IMR-90 (cell line): ENCODE measurements at regions not wholly inside any gene's neighbourhood (a gene's known extent, or its start where the extent isn't known, plus 50 kb on each side); places are given as distances from the start of the nearest gene placed in this dataset.

Source experiments
- ATAC-seq: fragments of 200-7000 bp; cut with Tn5 transposase; 2 replicates; pipeline ENCODE4 v1.9.1; 2020; ENCODE audit warnings: low read depth, mild to moderate bottlenecking, moderate library complexity
- BruUV-seq: library from RNA; stranded (reverse); fragments of 400-500 nt; replicated peaks from 2 replicates; lab custom pipeline; 2021; lab: Mats Ljungman, UMichigan
- CTCF ChIA-PET: fragments of 300-600 bp; formaldehyde crosslinking; extraction: SDS; loops from one replicate; lab custom pipeline; 2021; ENCODE audit warnings: antibody characterized with exemption; lab: Yijun Ruan, JAX
- POLR2A ChIA-PET: fragments of 300-600 bp; sonication (Branson Sonifier 250); formaldehyde crosslinking; loops from one replicate; lab custom pipeline; 2022; ENCODE audit warnings: antibody characterized with exemption; ENCODE audit not compliant: unreplicated experiment; lab: Charles Lee
- DNase-seq: peaks from one replicate; pipeline ENCODE4 v3.0.0; 2013
- H2AFZ ChIP-seq: replicated peaks from 2 replicates; pipeline ENCODE3; 2013; ENCODE audit warnings: low read length, mild to moderate bottlenecking; ENCODE audit not compliant: poor library complexity
- H2AK5ac ChIP-seq: 2 replicates; pipeline ENCODE4 v1.6.1; 2013; ENCODE audit warnings: low read depth, low read length, inconsistent platforms
- H2AK9ac ChIP-seq: replicated peaks from 2 replicates; pipeline ENCODE3; 2013; ENCODE audit warnings: mild to moderate bottlenecking, low read depth, low read length, moderate library complexity; ENCODE audit not compliant: poor library complexity
- H2BK120ac ChIP-seq: 2 replicates; pipeline ENCODE4 v1.6.1; 2013; ENCODE audit warnings: low read depth, low read length, inconsistent platforms
- H2BK15ac ChIP-seq: 3 replicates; pipeline ENCODE4 v1.6.1; 2013; ENCODE audit warnings: low read depth, low read length, inconsistent platforms
- H2BK20ac ChIP-seq: 2 replicates; pipeline ENCODE4 v1.6.1; 2013; ENCODE audit warnings: low read depth, mild to moderate bottlenecking, inconsistent platforms, low read length, moderate library complexity
- H2BK5ac ChIP-seq: 2 replicates; pipeline ENCODE4 v1.6.1; 2013; ENCODE audit warnings: mild to moderate bottlenecking, low read depth, low read length, inconsistent platforms; ENCODE audit not compliant: poor library complexity, severe bottlenecking
- H3K14ac ChIP-seq: replicated peaks from 2 replicates; pipeline ENCODE4 v1.6.1; 2013; ENCODE audit warnings: low read depth, low read length, inconsistent platforms
- H3K18ac ChIP-seq: 2 replicates; pipeline ENCODE4 v1.6.1; 2013; ENCODE audit warnings: low read depth, low read length, control low read depth
- H3K23ac ChIP-seq: 2 replicates; pipeline ENCODE4 v1.6.1; 2013; ENCODE audit warnings: low read depth, low read length, inconsistent platforms
- H3K27ac ChIP-seq: 2 replicates; pipeline ENCODE4 v1.5.1; 2013; ENCODE audit warnings: mild to moderate bottlenecking, control low read depth, low read length; ENCODE audit not compliant: insufficient read depth
- H3K27me3 ChIP-seq: 2 replicates; pipeline ENCODE4 v1.6.1; 2013; ENCODE audit warnings: low read length; ENCODE audit not compliant: control insufficient read depth, insufficient read depth
- H3K36me3 ChIP-seq: 2 replicates; pipeline ENCODE4 v1.6.1; 2013; ENCODE audit warnings: low read length, mixed read lengths; ENCODE audit not compliant: control insufficient read depth, insufficient read depth
- H3K4ac ChIP-seq: 2 replicates; pipeline ENCODE4 v1.6.1; 2013; ENCODE audit warnings: low read depth, low read length, inconsistent platforms
- H3K4me1 ChIP-seq: 2 replicates; pipeline ENCODE4 v1.6.1; 2013; ENCODE audit warnings: low read length, mixed read lengths; ENCODE audit not compliant: control insufficient read depth, insufficient read depth
- H3K4me2 ChIP-seq: 2 replicates; pipeline ENCODE4 v1.6.1; 2013; ENCODE audit warnings: low read depth, mild to moderate bottlenecking, control low read depth, low read length, moderate library complexity
- H3K4me3 ChIP-seq: 2 replicates; pipeline ENCODE4 v1.5.1; 2013; ENCODE audit warnings: low read depth, mild to moderate bottlenecking, control low read depth, low read length, moderate library complexity; ENCODE audit not compliant: insufficient read depth
- H3K56ac ChIP-seq: 2 replicates; pipeline ENCODE4 v1.6.1; 2013; ENCODE audit warnings: low read length, inconsistent platforms; ENCODE audit not compliant: insufficient read depth; ENCODE audit errors: extremely low read depth
- H3K79me1 ChIP-seq, 2 experiments: 2 replicates each; pipeline ENCODE4 v1.6.1; 2013; ENCODE audit warnings: low read length in 2 of 2, inconsistent platforms in 1 of 2, low read depth in 1 of 2
- H3K9ac ChIP-seq: 2 replicates; pipeline ENCODE4 v1.6.1; 2013; ENCODE audit warnings: low read depth, low read length, control low read depth
- H3K9me1 ChIP-seq: 2 replicates; pipeline ENCODE4 v1.6.1; 2013; ENCODE audit warnings: low read length, inconsistent platforms; ENCODE audit not compliant: insufficient read depth
- H3K9me3 ChIP-seq: 2 replicates; pipeline ENCODE4 v1.6.1; 2013; ENCODE audit warnings: low read length; ENCODE audit not compliant: control insufficient read depth, insufficient read depth
- H4K20me1 ChIP-seq: 2 replicates; pipeline ENCODE4 v1.6.1; 2013; ENCODE audit warnings: low read length, inconsistent platforms; ENCODE audit not compliant: insufficient read depth
- H4K5ac ChIP-seq: 2 replicates; pipeline ENCODE4 v1.6.1; 2013; ENCODE audit warnings: mild to moderate bottlenecking, low read depth, low read length, control low read depth
- H4K8ac ChIP-seq, 2 experiments: 2 replicates each; pipeline ENCODE4 v1.6.1; 2013; ENCODE audit warnings: low read depth in 2 of 2, low read length in 2 of 2, control low read depth in 1 of 2, inconsistent platforms in 1 of 2
- H4K91ac ChIP-seq: 2 replicates; pipeline ENCODE4 v1.6.1; 2013; ENCODE audit warnings: low read depth, low read length, inconsistent platforms; ENCODE audit not compliant: insufficient read depth
- BHLHE40 ChIP-seq: fragments of 150-350 bp; IDR thresholded peaks from 2 replicates; pipeline ENCODE4 v1.6.1; 2016; ENCODE audit warnings: mild to moderate bottlenecking, low read depth, low read length
- CEBPB ChIP-seq: IDR thresholded peaks from 2 replicates; pipeline ENCODE4 v1.6.1; 2012; ENCODE audit warnings: low read depth, low read length, improper control_type of control experiment
- CHD1 ChIP-seq: IDR thresholded peaks from 2 replicates; pipeline ENCODE4 v1.6.1; 2012; ENCODE audit warnings: low read depth, low read length, improper control_type of control experiment
- FOS ChIP-seq: fragments of 150-350 bp; IDR thresholded peaks from 2 replicates; pipeline ENCODE4 v1.6.1; 2016; ENCODE audit warnings: low read depth, low read length
- MAFK ChIP-seq: IDR thresholded peaks from 2 replicates; pipeline ENCODE4 v1.6.1; 2012; ENCODE audit warnings: low read depth, low read length, improper control_type of control experiment
- MAZ ChIP-seq: IDR thresholded peaks from 2 replicates; pipeline ENCODE4 v1.6.1; 2012; ENCODE audit warnings: low read depth, mild to moderate bottlenecking, low read length, improper control_type of control experiment, moderate library complexity, borderline replicate concordance
- MXI1 ChIP-seq: IDR thresholded peaks from 2 replicates; pipeline ENCODE4 v1.6.1; 2012; ENCODE audit warnings: low read depth, mild to moderate bottlenecking, low read length, moderate library complexity, borderline replicate concordance
- NFE2L2 ChIP-seq: fragments of 150-350 bp; IDR thresholded peaks from 2 replicates; pipeline ENCODE4 v1.6.1; 2016; ENCODE audit warnings: low read depth, mild to moderate bottlenecking, low read length
- POLR2A ChIP-seq: IDR thresholded peaks from 2 replicates; pipeline ENCODE4 v1.6.1; 2012; ENCODE audit warnings: mild to moderate bottlenecking, low read depth, low read length
- RAD21 ChIP-seq: IDR thresholded peaks from 2 replicates; pipeline ENCODE4 v1.6.1; 2012; ENCODE audit warnings: low read length, improper control_type of control experiment
- RCOR1 ChIP-seq: IDR thresholded peaks from 2 replicates; pipeline ENCODE4 v1.6.1; 2012; ENCODE audit warnings: mild to moderate bottlenecking, low read length, improper control_type of control experiment; ENCODE audit not compliant: insufficient replicate concordance
- RFX5 ChIP-seq: IDR thresholded peaks from 2 replicates; pipeline ENCODE4 v1.8.0; 2012; ENCODE audit warnings: low read depth, mild to moderate bottlenecking, low read length, moderate library complexity
- SMC3 ChIP-seq: fragments of 150-350 bp; IDR thresholded peaks from 2 replicates; pipeline ENCODE4 v1.6.1; 2016; ENCODE audit warnings: low read depth, mild to moderate bottlenecking, antibody characterized with exemption, low read length, moderate library complexity
- WGBS, 2 experiments: methylation state at CpG; one replicate each; pipeline versions ENCODE4 v1.1.5 to v1.1.7; 2013; ENCODE audit warnings: missing lambda C conversion rate in 2 of 2; ENCODE audit not compliant: insufficient read length in 1 of 2; ENCODE audit errors: extremely low coverage in 2 of 2; 5-methylcytosine and 5-hydroxymethylcytosine counted together
- dilution Hi-C: fragments of 300-500 bp; cut with HindIII; formaldehyde crosslinking; loops from one replicate; pipeline ENCODE4 v1.14.3; 2018; ENCODE audit warnings: low sequenced_read_pairs; ENCODE audit not compliant: unreplicated experiment
- in situ Hi-C: fragments of 300-500 bp; cut with MboI; formaldehyde crosslinking; loops from 3 replicates; pipeline ENCODE4 v1.14.3; 2019; ENCODE audit warnings: low sequenced_read_pairs, inconsistent platforms, mixed read lengths
- intact Hi-C: fragments of 100-400 bp; cut with micrococcal nuclease; formaldehyde crosslinking; loops from 2 replicates; pipeline ENCODE4 v1.10.0; 2022
- TF ChIP-seq, protein P1 (sequence below): conservative IDR thresholded peaks from 2 replicates; pipeline ENCODE4 v1.5.1; 2012; ENCODE audit warnings: mild to moderate bottlenecking, low read depth, low read length, improper control_type of control experiment
- TF ChIP-seq, protein P2 (sequence below): fragments of 150-350 bp; IDR thresholded peaks from 2 replicates; pipeline ENCODE4 v1.6.1; 2016; ENCODE audit warnings: low read depth, mild to moderate bottlenecking, low read length, moderate library complexity, borderline replicate concordance
- TF ChIP-seq, protein P3 (sequence below): fragments of 150-350 bp; IDR thresholded peaks from 2 replicates; pipeline ENCODE4 v1.6.1; 2017; ENCODE audit warnings: mild to moderate bottlenecking, antibody characterized with exemption, low read length, low read depth

DNA sequence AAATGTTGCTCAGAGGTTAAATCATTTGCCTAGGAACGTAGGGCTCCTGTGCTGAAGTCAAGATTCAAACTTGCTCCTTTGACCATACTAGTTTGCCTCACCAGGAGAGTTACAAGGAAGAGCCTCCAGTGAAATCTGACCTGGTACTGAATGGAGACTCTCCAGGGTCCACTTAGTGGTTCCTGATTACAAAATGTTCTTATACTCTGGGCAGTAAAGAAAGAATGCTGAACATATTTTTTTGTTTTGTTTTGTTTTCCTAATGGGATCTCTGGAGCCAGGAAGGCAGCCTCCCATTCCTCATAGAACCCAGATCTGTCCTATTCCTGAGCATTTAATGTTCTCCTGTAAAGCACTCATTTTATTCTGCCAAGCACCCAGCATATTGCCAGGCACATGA, 256.5 kb upstream of the CLINT1 start:
- Histone ChIP-seq H2BK120ac (no peak overlapping the region), H4K8ac (no peak overlapping the region), H3K4me3 (no peak overlapping the region), H3K4me2 (no peak overlapping the region), H3K27me3 (no peaks in the 10 kb centered on the region), H4K20me1 (no peaks in the 10 kb centered on the region), H3K9me3 (no peaks in the 10 kb centered on the region), H4K5ac (no peak overlapping the region), H2AFZ (no peak overlapping the region), H3K56ac (no peak overlapping the region), H3K4ac (no peak overlapping the region), H3K4me1 (no peaks in the 10 kb centered on the region), H3K27ac (no peak overlapping the region), H2BK15ac (no peak overlapping the region), H3K36me3 (no peaks in the 10 kb centered on the region), H2AK5ac (no peak overlapping the region), H3K9ac (no peak overlapping the region), H3K14ac (no peak overlapping the region), H2BK20ac (no peak overlapping the region), H3K9me1 (no peaks in the 10 kb centered on the region), H3K23ac (no peak overlapping the region), H3K18ac (no peak overlapping the region), H2AK9ac (no peak overlapping the region), H4K91ac (no peak overlapping the region), H3K79me1 (no peaks in the 10 kb centered on the region), H2BK5ac (no peak overlapping the region)
- TF ChIP-seq, protein P1, sequence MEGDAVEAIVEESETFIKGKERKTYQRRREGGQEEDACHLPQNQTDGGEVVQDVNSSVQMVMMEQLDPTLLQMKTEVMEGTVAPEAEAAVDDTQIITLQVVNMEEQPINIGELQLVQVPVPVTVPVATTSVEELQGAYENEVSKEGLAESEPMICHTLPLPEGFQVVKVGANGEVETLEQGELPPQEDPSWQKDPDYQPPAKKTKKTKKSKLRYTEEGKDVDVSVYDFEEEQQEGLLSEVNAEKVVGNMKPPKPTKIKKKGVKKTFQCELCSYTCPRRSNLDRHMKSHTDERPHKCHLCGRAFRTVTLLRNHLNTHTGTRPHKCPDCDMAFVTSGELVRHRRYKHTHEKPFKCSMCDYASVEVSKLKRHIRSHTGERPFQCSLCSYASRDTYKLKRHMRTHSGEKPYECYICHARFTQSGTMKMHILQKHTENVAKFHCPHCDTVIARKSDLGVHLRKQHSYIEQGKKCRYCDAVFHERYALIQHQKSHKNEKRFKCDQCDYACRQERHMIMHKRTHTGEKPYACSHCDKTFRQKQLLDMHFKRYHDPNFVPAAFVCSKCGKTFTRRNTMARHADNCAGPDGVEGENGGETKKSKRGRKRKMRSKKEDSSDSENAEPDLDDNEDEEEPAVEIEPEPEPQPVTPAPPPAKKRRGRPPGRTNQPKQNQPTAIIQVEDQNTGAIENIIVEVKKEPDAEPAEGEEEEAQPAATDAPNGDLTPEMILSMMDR, result no peak
- TF ChIP-seq FOS (no peak), POLR2A (no peak), NFE2L2 (no peak), SMC3 (no peak), RAD21 (no peak), CHD1 (no peak), RFX5 (no peak), BHLHE40 (no peak), MAFK (no peak), RCOR1 (no peak), MAZ (no peak), CEBPB (no peak), MXI1 (no peak)
- TF ChIP-seq, protein P2, sequence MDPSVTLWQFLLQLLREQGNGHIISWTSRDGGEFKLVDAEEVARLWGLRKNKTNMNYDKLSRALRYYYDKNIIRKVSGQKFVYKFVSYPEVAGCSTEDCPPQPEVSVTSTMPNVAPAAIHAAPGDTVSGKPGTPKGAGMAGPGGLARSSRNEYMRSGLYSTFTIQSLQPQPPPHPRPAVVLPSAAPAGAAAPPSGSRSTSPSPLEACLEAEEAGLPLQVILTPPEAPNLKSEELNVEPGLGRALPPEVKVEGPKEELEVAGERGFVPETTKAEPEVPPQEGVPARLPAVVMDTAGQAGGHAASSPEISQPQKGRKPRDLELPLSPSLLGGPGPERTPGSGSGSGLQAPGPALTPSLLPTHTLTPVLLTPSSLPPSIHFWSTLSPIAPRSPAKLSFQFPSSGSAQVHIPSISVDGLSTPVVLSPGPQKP, result no peak
- TF ChIP-seq, protein P3, sequence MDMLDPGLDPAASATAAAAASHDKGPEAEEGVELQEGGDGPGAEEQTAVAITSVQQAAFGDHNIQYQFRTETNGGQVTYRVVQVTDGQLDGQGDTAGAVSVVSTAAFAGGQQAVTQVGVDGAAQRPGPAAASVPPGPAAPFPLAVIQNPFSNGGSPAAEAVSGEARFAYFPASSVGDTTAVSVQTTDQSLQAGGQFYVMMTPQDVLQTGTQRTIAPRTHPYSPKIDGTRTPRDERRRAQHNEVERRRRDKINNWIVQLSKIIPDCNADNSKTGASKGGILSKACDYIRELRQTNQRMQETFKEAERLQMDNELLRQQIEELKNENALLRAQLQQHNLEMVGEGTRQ, result no peak
- DNase-seq (no peak), ATAC-seq (no peak)
- ChIA-PET POLR2A (no interaction called here), CTCF (no interaction called here)
- WGBS, 2 experiments, result no CpG with 5 or more reads among the region's 1 CpG
- BruUV-seq, result no TSS peak
- dilution Hi-C loops, result no loop called here
- in situ Hi-C loops, result no loop called here
- intact Hi-C loops, result no loop called here
